A204.1 (cell line): ENCODE measurements at regions not wholly inside any gene's neighbourhood (a gene's known extent, or its start where the extent isn't known, plus 50 kb on each side); places are given as distances from the start of the nearest gene placed in this dataset.

Experiments
- FAIRE-seq: peaks from 2 replicates; lab custom pipeline; 2012; peaks lifted over from hg19 to GRCh38; lab: Jason Lieb, UNC

DNA sequence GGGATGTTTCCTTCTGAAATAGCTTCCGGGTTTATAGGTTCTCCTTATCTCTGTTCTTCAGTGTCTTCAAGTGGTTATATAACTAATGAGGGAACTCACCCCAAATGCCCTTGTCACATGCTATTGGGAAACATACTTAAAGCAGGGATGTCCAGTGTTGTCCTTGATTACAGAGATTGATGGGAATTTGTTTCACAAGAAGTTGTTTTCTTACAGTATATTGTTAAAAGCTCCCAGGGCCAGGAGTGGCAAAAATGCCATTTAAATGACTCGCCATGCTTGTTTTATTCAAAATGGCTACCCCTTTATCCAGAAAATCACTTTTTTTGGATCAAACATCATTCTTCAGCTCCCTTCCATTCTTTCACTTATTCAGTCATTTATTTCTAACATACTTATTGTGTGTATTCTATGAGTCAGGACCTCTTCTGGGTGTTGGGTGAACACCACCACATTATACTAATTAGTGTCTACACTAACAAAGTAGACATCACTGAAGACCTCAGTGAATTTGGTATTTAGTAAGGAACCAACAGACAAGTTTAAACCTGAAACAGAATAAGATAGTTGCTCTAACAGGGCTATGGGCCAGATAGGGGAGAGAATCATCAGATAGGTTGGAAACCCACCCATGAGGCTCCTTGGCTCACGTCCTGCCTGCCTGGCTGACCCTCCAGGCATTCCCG lies 791.1 kb downstream of the MAFB start:
- no peak for FAIRE-seq

DNA sequence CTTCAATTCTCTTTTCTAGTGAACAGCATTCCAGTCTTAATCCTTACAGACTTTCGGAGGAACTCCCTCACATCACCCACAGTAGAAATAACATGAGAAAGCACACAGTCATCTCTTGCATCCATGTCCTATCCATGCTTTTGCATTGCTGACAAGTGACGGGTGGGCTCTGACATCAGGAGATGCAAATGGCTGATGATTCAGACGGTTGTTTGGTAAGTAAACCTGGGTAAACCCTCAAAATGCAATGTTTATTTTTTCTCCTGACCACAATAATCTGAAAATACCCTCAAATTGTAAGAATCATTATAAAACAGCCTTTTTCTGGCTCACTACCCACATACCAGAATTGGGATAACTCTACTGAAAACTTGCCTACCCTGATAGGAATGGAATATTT lies 792.0 kb downstream of the MAFB start:
- no peak for FAIRE-seq

DNA sequence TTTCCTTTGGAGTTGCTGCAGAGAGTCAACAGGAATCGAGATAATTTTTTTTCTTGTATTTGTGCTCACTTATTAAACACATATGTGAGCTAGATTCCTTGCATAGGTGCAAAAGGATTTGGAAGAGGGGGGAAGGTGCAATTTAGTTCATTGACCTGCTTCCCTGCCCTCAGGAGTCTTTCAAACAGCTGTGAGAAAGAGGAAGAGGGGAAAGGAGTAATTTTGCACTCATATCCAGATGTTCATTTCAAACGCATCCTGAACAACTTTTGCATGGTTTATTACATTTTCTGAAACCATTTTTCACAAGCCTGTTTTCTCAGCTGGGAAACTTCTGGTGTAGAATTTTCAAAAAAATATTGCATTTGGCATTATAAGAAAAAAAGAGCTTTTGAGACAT lies 795.0 kb downstream of the MAFB start:
- FAIRE-seq: no peak

DNA sequence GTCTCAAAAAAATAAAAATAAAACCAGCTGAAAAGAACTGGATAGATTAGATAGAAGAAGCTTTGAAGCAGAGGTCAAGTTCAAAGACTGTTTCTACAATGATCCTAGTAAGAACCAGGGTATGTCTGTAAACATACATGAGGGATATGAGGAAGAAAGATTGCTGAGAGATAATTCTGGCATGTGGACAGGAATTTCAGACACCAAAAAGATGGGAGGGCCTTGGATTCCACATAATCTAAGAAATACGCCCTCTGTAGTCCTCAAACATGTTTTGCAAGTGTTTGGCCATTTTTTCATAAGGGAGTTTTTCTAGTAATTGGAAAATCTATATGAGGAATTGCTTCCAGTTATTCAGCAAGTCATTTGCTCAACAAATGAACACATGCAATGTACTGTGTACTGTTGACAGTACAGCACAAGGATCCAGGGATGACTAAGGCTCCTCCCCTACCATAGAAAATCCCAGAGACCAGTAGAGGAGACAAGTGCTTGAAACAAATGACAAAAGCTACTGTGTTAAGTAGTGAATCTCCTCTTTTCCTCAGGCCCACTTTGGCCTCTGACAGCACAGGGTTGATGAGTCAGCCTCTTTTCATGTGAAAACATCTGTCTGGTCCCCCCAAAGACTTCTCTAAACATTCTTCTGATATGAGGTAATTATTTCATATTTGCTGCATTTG lies 795.9 kb downstream of the MAFB start:
- FAIRE-seq: no peak

DNA sequence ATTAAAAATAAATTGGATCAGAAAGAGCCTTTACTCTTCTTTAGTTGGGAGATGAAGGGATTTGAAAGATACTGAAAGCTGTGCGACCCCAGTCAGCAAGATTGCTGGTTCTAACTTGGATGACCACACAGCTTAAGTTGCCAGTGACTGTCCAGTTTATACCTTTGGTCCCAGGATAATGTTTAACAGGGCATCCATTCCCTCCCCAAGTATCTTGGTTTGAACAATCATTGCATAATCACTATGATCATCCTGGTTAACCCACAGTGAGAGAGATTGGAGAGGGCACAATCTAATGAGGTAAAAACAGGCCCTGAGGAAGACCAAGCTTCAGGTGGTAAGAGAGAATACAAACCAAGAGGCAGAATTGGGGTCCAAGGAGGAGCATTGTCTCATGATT lies 798.3 kb downstream of the MAFB start:
- no peak for FAIRE-seq

DNA sequence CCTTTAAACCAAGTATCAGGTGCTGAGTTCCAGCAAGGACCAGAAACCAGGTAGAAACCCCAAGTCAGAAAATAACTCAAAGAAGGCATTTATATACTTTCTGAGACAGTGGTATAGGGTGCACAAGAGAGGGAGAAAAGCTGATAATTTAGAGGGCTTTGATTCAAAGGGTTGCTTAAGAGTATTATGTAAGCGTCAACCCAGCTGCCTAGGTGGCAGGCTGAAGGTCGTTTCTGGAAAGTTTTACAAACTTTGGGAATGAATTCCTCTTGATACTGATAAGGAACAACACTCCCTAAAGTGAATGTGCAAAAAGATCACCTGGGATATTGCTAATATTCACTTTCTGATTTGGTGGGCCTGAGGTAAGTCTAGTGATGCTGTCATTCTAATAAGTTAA lies 800.7 kb downstream of the MAFB start:
- no peak for FAIRE-seq

DNA sequence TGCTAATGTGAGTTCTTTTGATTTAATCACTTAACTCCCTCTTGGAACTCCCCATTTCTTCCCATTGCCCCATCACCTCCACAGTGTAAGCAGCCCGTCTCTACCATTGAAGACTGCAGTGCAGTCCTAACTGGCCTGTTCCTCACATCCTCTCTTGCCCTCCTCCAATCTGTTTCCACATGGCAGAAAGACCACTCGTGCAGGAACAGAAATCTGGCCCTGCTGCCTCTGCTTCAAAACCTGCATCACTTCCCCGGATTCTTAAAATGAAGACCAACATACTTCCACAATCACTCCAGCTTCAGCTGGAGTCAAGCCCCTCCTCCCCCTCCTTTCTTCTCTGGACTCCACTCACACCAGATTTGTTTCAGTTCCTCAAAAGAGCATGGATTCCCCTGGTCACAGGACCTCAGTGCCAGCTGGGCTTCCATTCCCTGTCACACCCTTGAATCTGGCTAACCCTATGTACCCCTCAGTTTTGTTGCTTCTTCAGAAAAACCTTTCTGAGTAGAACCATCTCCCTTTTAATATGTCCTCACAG lies 802.3 kb downstream of the MAFB start:
- no peak for FAIRE-seq

DNA sequence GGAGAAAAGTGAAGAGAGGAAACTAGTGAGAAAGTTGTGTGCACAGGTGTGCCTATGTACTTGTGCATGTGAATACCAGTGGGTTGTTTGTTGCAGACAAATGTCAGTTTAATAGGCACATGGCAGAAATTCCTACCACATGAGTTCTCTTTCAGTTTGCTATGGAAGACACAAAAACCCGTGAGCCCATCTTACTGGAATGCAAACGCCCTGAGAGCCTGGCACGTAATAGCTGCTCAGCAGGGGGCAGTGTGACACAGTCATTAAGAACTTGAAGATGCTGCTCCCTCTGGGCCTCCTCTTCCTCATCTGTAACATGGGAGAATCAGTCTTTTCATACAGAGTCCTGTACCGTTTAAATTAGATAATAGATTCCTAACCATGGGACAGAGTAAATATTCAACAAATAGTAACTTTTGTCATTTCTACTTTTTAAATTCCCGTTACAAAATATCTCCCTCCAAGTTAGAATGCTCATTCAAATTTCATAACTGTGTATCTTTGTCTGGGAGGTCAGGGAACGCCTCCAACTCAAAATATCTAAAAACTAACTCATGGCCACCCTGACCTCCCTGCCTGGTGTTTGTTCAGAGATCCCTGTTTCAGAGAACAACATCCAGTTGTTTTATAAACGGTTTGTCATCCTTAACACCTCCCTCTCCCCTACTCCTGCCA lies 802.9 kb downstream of the MAFB start:
- FAIRE-seq: no peak

DNA sequence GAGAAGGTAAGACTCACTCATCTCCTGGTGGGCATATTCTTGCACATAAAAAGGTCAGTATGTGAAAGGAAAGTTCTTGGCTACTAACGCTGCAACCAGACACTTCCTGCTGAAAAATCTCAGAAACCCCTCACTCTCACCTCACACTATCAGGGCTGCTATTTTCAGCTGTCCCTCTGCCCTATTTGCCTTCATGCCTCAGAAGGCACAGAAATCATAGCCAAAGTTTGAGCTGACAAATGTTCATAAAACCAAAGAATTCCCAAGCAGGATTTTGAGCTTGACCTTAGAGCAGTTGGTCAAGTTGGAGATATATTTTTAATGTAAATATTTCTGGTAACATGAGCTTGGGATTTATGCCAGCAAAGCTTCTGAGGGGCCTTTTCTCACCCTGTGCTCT lies 806.2 kb downstream of the MAFB start:
- no peak for FAIRE-seq

DNA sequence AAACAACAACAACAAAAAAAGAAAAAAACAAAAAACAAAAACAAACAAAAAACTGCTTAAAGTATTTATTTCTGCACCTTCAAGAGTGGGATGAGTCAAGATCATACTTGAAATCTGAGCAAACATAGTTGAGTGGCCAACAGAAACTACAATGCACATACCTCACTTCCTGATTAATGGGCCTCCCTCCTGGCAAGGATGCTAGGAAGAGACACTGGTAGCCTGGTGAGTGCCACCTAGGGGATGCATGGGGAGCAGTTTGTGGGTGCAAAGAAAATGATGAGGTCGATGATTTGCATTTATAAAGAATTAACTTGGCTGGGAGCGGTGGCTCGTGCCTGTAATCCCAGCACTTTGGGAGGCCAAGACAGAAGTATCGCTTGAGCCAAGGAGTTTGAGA lies 808.1 kb downstream of the MAFB start:
- FAIRE-seq: no peak

DNA sequence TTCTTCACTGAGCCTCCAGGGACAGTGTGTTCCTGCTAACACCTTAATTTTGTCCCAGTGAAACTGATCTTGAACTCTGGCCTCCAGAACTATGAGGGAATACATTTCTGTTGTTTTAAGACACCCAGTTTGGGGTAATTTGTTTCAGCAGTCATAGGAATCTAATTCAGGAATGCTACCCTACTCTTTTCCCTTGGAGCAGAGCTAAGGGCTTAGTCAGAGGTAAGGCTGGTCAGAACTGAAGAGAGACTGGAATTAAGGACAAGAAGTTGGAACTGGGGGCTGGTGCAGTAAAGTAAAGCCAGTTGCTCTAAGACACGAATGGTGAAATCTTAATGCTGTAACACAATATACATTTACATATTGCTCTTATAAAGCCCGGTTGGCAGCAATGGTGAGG lies 809.7 kb downstream of the MAFB start:
- FAIRE-seq: no peak

DNA sequence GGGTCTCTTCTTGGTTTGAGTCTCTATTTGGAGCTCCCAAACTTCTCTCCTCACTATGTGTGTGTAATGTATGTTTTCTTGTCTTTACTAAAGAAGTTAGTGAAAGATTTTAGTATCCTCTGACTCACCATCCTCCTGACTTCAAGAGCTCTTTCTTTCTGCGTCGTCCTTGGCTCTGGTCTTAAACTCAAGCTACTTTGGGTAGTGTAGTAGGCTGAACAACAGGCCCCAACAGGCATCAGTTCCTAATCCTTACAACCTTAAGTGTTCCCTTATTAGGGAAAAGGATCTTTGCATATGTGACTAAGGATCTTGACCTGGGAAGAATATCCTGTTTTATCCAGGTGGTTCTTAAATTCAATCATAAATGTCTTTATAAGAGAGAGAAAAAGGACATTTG lies 810.2 kb downstream of the MAFB start:
- FAIRE-seq: no peak

DNA sequence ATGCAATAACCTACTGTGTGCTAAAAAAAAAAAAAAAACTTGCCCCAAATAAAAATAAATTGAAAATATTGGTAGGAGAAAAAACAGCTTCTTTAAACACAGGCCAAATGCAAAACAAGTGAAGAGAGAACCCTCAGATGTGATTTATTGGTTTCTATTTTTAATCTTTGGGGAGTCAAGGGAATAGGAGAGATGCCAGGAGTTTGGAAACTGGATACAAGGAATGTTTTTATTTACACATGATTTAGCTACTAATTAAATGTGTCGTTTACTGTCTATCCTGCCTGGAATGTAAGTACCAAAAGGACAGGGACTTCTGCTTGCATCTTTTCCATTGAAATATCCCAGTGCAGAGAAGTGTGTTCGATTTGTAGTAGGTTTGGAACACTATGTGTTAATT lies 810.7 kb downstream of the MAFB start:
- no peak for FAIRE-seq

DNA sequence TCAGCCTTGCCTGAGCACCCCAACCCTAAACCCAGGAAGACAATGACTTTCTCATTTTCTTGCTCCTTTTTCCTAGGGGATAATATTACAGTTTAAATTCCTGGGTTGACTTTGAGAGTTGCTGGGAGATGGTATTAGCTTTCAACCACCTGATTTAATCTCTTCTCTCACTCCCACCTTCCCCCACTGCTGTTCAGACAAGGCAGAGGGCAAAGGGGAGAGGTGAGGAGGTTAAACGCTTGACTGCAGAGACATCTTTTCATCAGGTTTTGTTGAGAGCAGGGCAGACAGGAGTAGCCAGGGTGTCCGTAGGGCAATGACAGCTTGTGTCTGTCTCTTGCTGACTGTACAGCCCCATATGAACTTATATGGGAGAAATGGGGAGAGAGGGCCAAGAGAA lies 811.2 kb downstream of the MAFB start:
- no peak for FAIRE-seq

DNA sequence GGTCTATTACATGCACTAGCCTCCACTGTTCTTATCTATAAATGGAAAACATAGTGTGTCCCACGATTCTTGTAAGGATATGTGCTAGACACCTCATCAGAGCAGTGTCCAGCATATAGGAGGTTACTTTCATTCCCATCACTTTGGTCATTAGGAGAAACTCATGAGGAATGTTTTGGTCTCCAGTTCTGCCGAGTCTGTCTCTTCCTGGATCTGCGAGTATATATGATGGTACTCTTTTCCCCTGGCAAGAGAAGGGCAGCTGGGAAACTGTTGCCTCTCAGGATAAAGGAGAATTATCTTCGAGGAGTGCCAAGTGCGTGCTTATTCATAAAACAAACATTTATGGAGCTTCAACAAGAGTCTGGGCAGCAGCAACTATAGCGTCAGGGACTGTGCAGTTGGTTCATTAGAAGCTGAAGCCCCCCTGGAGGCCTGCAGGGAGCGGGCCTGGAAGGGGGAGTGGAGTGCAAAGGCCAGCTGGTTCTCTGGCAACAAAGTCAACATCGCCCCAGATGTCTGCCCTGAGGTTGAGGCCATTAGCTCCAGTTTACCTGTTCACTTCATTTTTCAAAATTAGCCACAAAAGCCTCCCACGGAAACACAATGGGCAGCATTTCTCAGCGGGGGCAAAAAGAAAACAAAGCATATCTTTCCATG lies 811.9 kb downstream of the MAFB start:
- no peak for FAIRE-seq

DNA sequence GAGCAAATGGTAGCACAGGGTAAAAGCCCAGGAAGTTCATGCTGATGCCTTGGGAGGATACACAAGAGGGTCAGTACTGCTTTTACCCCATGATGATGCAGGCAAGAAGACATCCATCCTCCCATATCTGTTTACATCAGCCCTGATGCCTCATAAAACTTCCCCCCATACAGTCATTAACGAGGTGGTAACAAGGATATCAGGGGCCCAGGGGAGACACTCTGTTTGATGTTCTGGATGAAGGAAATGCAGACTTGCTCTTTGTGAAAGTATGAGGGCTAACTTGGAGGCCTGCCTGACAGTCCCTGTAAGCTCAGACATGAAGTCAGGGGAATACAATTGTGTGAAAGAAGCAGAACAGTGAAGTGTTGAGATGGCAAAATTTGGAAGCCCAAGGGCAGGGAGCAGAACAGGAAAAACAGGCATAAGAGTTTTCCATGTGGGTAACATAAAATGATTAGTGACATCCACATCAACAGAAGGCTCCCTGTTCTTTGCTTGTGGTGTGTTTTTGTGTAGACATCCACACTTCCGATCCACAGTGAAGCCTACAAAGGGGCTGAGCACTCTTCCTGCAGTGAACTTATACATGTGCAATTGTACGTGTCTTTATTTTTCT lies 813.4 kb downstream of the MAFB start:
- FAIRE-seq: no peak

DNA sequence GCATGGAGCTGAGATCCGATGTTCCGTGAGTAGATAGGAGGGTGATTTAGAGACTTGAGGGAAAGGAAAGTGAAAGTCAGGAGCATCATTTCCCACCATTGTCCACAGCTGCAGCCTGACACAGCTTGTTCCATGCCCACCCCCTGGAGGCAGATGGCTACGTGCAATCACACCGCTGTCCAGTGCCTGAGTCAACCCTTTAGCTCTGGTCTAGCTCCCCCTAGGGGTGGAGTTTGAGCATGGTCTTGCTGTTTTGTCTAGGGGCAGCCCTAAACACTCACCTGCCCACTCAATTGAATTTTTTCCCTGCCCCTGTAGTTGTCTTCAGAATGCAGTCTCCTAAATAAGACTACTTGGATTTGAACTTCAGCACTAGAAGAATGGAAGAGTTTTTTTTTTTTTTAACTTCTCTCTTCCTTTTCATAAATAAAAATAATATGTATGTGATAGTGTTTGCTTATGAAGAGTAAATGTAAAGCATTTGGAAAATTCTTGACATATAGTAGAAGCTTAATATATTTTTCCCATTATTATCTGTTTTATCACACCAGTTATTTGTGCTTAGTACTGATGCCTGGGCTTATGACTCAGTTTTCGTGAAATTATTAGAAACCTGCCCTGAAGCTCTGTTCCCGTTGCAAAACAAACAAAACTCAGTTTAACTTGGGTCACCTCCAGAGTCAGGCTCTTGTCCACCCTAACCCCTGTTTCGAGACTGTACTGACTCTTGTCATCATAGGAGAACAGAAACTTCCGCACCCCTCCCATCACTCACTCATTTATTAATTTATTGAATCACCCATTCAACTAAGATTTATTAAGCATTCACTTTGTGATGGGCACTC lies 814.8 kb downstream of the MAFB start:
- no peak for FAIRE-seq

DNA sequence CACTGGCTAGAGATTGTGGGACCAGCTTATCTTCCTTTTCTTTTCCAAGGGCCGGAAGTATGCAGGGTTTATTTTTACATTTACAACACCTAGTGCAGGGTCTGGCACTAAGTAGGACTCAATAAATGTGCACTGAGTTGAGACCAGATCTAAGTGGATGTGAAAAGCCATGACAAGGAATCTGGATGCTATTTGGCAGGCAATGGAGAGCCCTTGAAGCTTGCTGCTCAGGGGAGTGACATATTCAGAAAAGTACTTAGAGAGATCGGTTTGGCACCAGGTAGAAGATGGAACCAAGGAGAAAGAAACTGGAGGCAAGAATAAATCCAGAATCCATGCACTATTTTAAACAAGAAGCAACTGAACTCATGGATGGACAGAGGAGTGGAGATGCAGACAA lies 815.8 kb downstream of the MAFB start:
- no peak for FAIRE-seq

DNA sequence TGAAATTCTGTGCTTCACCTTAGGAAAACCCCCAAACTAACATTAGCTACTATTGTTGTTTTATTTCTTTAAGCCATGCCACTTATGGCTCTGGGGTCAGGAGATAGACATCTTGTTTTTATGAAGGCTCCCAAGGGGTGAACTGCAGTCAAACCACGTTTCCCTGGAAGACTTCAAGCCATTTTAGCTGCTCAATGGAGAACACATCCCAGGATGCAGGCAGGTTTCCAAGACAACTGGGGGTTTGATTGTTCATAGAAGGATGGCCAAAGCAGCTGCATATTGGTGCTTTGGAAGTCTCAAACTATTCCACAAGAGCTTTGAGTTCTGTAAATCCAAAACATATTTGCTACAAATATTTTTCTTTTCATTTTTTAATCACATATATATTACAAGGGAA lies 818.0 kb downstream of the MAFB start:
- no peak for FAIRE-seq

DNA sequence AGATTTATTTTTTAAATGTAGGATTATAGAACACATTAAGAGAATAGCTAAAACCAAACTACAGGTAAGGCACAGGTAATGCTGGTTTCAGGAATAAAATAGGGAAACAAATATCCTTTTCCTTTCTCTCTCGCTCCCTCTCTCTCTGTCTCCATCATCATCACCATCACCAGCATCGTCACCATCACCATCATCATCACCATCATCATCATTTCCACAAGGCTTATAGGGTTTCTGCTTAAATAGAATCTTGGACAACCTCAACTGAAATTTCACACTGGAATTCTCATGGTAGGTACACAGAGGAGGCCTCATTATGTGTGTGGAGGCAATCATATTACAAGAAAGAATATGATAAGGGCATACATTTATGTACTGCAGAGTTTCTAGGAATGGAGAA lies 823.6 kb downstream of the MAFB start:
- FAIRE-seq: no peak

DNA sequence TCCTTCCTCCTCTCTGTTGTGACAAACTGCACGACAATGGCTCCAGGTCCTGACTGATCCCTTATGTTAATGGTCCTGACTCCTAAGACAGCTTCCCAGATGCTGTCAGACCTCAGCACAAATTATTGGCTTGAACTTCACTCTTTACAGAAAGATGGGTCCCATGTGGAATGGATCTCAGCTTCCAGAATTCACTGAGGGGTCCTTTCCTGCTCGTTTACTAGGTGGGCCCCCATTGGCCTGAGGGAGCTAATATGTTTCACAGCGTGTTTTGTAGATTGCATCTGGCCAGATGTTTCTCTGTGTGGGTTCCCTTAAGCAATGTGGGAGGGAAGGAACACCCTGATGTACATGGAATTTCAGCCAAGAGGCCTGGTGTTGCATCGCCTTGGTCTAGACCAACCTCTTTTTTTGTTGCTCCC lies 826.6 kb downstream of the MAFB start:
- no peak for FAIRE-seq

DNA sequence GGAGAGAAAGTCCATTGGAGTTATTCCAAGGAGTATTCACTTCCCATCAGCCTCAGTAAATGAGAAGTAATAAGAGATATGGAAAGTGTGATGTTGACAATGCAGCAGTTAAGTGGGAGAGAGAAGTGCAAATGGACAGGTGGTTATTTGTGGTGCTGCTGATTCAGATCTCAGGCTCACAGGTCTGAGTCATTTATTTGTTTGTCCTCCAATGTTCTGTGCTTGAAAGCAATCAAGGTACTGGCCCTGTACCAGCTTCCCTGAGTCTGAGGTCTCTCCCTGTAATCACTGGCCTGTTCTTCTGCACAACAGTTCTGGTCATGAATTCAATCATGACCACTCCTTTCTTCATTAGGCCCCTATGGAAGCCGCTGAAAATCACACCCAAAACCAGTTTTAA lies 827.7 kb downstream of the MAFB start:
- no peak for FAIRE-seq
